Stimulated activated CD4-positive, alpha-beta T cell treated with anti-CD3 and anti-CD28 coated beads, Interleukin-4, amount 100 ng/mL, for 48 hours (primary cell): ENCODE measurements at regions not wholly inside any gene's neighbourhood (a gene's known extent, or its start where the extent isn't known, plus 50 kb on each side); places are given as distances from the start of the nearest gene placed in this dataset.
"Not testable (repeated sequence)": the region's sequence is repeated elsewhere in the genome, so short reads cannot be mapped to it uniquely, and the experiment has no call there.

ENCODE experiments used
- DNase-seq, 2 donors: peaks; one replicate each; pipeline ENCODE4 v3.0.0-alpha.2; 2020; ENCODE audit warnings: low read depth in 2 of 2

- no peak for DNase-seq
Measured at GRCh38 chr6:19669206-19669605, 168.0 kb upstream of the ID4 start.

- no peak for DNase-seq
Measured at GRCh38 chr6:19682859-19683258, 154.3 kb upstream of the ID4 start.

GRCh38 chr6:19690325-19691075 is 146.7 kb upstream of the ID4 start:
- DNase-seq, result no peak

DNA sequence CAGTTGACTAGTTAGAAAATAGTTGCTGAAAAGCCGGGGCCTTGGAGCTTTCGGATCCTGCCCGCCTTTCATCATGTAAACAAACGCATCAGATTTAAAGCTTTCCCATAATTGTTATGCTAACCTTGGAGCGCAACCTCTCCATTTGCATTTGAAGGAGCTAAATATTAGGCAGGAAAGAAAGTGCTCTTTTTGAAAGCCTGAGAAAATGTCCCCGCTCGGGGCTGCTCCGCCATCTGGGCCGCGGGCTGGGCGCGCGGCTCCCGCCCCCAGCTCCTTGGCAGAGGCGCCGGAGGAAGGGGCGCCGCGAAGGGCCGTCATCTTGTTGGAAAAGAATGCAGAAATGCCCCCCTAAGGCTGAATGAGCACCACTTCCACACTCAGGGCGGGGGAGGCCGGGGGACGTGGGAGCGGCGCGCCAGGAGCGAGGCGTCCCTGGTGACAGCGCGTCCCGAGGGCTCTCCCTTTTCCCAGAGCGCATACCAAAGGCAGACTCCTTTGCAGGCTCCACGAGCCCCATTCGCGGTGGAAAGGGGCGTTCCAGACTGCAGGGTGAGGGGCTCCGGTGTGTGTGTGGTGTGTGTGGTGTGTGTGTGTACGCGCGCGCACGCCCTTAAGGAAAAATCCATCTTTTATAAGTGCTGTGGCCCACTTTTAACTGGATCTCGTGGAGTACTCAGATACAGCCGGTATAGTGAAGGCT is 145.6 kb upstream of the ID4 start:
- DNase-seq, result no peak

- DNase-seq, result no peak
Measured at GRCh38 chr6:19692506-19693298, 144.5 kb upstream of the ID4 start.

DNA sequence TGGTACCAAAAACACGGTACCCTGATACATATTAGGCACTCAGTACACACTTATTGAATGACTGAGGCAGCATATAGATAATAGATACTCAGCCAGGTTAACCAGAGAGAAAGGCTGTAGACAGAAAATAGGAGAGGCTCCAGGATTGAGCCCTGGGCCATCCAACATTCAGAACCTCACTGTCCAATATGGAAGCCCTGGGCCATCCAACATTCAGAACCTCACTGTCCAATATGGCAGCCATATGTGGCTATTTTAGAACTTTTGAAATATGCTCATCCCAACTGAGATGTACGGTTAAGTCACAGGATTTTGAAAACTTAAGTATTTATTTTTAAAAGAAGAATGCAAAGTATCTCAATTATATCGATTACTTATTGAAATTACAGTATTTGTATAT is 142.5 kb upstream of the ID4 start:
- DNase-seq, result no peak

DNA sequence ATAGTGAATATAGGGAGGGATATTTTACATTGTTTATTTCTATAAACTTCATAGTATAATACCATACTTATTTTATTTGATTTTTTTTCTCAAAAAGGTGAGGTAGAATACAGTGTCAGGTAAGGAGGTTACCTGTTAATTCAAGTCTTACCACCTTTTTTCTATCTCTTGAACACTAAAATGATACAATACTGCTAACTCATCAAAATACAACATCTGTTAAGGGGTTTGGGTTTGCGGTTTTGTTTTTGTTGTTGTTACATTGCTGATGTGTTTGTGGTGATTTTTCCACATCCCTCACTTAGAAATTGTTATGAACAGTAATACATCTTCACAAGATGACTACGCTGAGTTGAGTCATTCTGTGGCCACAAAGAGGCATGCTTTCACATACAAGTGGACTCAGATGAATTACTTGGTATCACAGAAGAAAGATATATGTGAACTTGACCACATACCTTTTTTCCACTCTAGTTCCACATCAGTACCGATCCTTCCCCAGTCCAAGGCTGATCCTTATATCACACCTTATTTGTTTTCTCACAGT is 139.4 kb upstream of the ID4 start:
- DNase-seq, result no peak

DNA sequence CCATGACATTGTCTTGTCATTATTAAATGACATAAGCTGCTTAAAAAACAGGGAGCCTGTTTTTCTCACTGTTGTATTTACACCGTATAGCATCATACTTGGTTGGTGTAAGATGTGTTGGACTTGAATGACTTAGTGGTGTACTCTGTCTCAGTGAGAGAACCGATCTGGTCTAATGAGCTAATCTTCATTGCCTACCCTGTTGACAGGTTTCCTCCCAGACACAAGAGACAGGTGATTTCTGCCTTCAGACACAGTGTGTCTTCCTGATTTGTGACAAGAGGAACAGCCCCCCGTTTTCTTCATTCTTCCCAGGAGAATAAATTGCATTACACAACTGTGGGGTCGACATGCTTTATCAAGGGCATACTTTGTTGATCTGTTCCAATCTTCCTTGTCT is 137.2 kb upstream of the ID4 start:
- no peak for DNase-seq

GRCh38 chr6:19705606-19706005 is 131.6 kb upstream of the ID4 start:
- no peak for DNase-seq

DNA sequence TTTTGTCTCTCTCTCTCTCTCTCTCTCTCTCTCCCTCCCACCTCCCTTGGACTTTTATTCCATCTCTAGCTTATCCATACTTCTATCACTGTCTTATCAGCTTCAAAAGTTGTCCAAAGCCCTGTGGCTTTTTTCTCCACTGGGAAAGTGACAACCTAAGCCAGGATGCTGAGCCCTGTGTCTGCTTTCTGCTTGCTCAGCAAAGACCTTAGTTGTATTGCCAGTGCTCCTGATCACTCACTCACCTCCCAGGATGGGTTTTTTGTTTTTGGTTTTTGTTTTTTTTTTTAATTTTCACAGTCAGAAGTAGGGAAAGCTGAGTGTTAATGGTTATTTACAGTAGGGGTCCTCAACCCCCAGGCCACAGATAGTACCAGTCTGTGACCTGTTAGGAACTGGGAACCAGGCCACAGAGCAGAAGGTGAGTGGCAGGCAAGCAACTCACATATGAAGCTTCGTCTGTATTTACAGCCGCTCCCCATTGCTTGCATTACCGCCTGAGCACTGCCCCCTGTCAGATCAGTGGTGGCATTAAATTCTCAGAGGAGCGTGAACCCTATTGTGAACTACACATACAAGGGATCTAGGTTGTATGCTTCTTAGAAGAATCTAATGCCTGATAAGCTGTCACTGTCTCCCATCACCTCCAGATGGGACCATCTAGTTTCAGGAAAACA is 125.0 kb upstream of the ID4 start:
- no peak for DNase-seq

DNA sequence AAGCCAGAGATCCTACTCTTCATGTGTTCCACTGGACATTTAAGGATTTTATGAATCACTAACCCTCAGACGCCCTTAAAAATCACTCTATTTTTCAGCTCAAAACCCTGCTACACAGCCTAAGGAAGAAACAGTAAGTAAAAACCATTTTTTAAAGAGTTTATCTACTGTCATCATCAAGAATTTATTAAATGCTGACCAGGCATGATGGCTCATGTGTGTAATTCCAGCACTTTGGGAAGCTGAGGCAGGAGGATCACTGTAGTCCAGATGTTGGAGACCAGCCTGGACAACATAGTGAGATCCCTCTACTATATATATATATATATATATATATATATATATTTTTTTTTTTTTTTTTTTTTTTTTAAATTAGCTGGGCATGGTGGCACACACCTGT is 124.2 kb upstream of the ID4 start:
- DNase-seq, result no peak

DNA sequence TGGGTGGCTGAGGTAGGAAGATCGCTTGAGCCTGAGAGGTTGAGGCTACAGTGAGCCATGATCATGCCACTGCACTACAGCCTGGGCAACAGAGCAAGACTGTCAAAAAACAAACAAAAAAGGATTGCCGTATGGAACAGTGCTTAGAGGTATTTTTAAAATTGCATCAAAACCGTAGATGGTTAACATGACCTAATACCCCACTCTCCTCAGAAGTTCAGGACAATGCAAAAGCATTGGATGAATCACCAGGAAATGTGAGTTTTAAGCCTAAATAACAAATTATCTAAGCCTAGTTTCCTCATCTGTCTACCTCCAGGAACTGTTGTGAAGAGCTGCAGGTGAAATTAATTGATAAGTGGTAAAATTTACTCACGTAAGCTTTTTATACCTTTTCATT is 123.8 kb upstream of the ID4 start:
- no peak for DNase-seq

DNA sequence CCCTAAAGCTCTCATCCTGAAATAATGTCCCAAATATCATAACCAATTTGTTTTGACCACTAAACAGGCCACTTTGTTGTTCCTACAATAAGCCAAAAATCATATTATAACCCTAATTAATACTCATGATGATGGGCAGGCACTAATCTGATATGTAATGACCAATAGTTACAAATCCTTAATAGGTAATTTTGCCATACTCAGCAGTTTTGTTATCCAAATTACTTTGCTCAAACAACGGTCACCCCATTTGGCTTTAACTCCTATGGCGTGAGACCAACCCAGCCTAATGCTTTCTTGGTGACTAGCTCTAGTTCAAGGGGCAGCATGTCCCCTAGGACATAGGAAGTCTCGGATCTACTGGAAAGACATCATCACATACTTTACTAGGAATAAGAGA is 123.2 kb upstream of the ID4 start:
- no peak for DNase-seq

DNA sequence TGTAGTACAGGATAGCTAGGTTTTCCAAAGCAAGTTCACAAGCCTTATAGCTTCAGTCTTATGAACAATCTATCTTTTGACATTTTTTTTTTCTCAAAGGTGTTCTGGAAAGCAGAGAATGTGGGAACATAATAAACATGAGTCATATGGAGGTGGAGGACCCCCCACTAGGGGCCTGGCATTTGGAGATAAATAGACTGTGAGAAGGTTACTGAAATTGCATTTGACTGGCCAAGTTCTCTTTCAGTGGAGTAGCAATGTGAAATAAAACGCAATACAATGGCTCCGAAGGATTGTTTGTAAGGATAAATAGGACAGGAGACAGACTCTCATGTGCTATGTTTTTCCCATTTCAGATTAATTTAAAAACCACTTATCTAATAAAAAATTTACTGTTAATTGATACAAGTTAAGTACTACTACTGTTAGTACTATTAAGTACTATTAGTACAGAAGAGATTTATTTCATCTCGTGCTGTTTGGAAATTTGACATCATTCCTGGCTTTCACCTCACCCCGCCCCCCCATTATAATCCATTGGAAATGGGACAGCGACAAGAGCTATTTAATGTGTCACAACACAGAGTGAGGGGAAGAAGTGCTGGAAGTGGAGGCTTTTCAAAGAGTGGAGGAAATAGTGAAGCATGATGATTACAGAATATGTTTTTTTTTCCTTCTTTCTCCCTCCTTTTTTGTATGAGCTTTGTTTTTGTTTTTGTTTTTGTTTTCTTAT is 122.6 kb upstream of the ID4 start:
- no peak for DNase-seq

GRCh38 chr6:19715167-19715551 is 122.0 kb upstream of the ID4 start:
- no peak for DNase-seq

- no peak for DNase-seq
Measured at GRCh38 chr6:19719691-19720128, 117.5 kb upstream of the ID4 start.

DNA sequence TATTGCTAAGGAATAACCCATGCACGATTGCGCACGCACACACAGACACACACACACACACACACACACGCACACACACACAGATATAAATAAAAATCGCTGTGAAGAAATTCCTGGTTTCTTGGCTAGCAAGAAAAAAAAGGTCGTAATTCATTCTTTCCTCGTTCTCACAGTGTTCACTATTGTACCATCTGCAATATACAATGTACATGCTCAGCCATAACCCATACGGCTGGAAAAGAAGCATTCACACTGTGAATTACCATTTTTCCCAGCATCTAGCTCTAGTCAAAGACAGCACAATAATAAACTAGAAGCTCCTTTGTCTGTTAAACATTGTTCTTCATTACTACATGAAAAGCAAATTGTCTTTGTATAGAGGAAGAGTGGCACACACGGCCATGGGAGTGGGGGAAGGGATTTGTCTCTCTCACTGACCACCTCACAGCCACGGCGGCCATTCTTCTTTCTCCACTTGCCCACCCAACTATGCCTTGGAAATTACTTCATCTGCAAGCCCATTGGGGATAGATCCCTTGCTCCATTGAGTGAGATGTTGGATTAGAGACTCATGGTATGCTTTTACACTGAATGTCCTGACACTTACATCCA is 115.3 kb upstream of the ID4 start:
- DNase-seq, result no peak

DNA sequence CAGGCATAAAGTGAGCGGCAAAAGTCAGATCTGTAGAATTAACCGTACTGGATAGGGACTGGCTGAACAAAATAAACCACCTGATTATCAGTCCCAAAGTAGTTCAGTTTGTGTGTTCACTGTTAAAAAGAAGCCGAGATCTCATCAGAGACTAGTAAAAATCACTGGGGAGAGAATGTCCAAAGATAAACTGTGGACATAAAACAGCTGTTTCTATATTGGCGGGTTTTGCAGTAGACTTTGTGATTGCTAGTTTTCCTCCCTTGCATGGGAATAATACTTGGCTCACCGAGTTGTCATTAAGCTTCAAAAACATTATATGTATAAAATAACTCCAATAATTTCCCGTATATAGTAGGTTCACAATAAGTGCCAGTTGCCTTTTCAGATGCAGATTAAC is 114.2 kb upstream of the ID4 start:
- DNase-seq, result no peak

DNA sequence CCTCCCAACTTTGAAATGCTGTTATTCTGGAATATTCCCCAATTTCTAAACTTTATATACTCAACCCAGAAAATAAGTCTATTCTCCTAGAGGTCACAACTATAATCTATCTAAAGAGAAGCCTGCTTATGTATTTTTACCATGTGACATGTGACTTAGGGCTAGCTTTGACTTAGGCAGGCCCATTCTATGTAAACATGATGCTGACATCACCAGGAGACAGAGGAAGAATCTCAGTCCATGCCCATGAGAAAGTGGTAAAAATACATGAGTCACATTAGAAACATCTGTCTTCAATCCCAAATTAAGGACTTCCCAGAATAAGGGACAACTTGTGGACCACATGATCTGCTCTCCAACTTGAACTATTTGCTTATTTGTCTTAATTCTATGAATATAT is 113.6 kb upstream of the ID4 start:
- no peak for DNase-seq

DNA sequence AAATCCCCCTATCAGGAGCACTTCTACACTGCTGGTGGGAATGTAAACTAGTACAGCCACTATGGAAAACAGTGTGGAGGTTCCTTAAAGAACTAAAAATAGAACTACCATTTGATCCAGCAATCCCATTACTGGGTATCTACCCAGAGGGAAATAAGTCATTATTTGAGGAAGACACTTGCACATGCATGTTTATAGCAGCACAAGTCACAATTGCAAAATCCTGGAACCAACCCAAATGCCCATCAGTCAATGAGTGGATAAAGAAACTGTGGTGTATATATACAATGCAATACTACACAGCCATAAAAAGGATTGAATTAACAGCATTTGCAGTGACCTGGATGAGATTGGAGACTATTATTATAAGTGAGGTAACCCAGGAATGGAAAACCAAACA is 111.7 kb upstream of the ID4 start:
- not testable (repeated sequence) for DNase-seq

DNA sequence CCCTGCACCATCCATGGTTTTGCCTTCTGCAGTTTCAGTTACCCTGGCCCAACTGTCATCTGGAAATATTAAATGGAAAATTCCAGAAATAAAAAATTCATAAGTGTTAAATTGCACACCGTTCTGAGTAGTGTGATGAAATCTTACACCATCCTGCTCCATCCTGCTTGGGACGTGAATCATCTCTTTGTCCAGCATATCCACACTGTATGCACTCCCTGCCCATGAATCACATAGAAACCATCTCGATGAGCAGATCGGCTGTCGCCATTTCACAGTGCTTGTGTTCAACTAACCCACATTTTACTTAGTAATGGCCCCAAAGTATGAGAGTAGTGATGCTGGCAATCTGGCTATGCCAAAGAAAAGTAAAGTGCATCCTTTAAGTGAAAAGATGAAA is 105.9 kb upstream of the ID4 start:
- DNase-seq, result no peak
